Fibroblast of mammary gland (primary cell): ENCODE measurements at regions not wholly inside any gene's neighbourhood (a gene's known extent, or its start where the extent isn't known, plus 50 kb on each side); places are given as distances from the start of the nearest gene placed in this dataset.

Source experiments
- DNase-seq: peaks from one replicate; pipeline ENCODE4 v3.0.0-alpha.2; 2010; ENCODE audit warnings: low read depth
- H3K4me3 ChIP-seq: 2 replicates; pipeline ENCODE4 v1.5.1; 2011; ENCODE audit warnings: low read depth, mild to moderate bottlenecking, low read length, moderate library complexity; ENCODE audit not compliant: control insufficient read depth
- TF ChIP-seq, protein P1 (sequence below): conservative IDR thresholded peaks from 2 replicates; pipeline ENCODE4 v1.5.1; 2011; ENCODE audit warnings: low read depth, low read length, inconsistent platforms; ENCODE audit not compliant: control insufficient read depth, insufficient read depth

DNA sequence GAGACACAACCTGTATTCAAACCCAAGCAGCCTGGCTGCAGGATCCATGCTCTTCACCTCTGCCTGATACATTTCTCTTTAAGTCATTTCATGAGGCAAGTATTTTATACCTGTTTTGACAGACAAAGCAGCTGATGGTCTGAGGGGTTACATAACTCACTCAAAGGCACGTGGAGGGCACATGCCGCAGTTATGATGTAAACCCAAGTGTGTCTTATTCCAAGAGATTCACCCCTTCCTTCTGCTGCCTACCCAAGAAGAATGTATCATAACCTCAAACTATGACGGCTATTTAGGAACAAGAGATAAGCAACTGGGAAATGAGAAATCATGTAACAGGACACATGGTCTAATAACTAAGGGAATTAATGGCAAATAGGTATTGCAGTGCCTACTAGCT lies 329.8 kb upstream of the TMPO start:
- H3K4me3 ChIP-seq = no peak overlapping the region
- DNase-seq = no peak
- TF ChIP-seq, protein P1, sequence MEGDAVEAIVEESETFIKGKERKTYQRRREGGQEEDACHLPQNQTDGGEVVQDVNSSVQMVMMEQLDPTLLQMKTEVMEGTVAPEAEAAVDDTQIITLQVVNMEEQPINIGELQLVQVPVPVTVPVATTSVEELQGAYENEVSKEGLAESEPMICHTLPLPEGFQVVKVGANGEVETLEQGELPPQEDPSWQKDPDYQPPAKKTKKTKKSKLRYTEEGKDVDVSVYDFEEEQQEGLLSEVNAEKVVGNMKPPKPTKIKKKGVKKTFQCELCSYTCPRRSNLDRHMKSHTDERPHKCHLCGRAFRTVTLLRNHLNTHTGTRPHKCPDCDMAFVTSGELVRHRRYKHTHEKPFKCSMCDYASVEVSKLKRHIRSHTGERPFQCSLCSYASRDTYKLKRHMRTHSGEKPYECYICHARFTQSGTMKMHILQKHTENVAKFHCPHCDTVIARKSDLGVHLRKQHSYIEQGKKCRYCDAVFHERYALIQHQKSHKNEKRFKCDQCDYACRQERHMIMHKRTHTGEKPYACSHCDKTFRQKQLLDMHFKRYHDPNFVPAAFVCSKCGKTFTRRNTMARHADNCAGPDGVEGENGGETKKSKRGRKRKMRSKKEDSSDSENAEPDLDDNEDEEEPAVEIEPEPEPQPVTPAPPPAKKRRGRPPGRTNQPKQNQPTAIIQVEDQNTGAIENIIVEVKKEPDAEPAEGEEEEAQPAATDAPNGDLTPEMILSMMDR = no peak

DNA sequence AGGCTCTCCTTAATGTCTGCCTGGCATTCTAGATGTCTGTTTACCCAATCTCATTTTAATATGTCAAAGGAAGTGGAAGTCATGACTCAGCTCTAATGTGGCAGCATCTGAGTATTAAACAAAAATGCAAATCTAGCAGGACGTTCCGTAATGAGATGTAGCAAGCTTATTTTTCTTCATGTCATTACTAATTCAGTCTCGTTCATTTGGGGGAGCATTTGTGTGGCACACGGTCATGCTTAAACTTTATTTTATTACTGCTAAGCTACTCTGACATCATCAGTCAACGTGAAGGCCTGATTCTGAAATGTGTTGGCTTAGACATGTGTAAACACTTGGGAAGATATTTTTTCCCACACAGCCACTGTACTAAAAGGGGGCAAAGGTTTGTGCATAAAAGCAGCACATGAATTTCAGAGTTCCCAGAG lies 326.7 kb upstream of the TMPO start:
- TF ChIP-seq, protein P1 = no peak
- no peak overlapping the region for H3K4me3 ChIP-seq
- DNase-seq = peak; percentile 4

DNA sequence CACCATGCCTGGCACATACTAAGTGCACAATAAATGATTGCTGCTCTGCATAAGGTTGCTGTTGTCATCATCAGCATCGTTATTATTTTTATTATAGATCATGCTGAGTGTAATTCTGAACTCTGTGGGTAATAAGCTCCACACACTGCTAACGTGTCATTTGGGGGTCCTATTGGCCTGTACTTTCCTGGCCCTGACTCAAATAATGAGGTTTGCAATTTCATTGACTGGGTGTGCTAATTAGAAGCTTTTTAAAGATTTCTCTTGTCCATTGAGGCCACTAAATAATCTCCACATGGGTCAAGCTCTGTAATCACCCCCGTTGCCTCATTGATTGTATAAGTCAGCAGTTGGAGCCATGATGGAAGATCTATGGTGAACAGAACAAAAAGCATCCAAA lies 320.8 kb upstream of the TMPO start:
- TF ChIP-seq, protein P1 = no peak
- no peak for DNase-seq
- H3K4me3 ChIP-seq = no peak overlapping the region

DNA sequence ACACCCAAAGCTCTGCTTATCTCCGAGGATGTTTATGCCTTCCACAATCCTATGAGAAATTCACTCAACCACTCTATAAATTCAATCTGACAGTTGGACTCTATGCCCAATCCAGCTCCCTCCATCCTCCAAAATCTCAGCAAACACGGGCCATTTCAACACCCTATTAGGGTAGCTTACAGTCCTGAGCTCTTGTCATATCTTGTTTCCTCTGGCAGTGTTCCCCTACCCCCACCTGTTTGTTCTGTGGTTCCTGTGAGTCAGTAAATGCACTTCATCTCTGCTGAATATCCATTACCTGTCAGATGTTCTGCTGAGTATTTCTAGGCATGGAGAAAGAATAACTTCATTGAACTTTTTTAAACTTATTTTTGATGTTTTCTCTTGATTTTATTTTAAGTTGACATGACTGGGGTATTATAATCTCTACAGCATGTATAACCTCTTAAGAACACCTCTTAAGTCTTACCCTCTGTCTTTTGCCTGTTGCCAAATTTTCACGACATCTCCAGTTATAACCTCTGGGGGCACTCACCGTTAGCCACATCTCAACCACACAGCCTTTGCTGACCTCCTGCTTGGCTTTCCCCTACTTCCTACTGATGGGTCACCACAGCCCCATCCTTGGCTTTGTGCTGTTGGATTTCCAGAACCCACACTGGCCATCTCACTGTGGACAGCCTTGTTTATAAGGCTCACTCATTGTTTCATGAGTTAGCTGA lies 317.0 kb upstream of the TMPO start:
- TF ChIP-seq, protein P1 = no peak
- H3K4me3 ChIP-seq = no peak overlapping the region
- DNase-seq = no peak

DNA sequence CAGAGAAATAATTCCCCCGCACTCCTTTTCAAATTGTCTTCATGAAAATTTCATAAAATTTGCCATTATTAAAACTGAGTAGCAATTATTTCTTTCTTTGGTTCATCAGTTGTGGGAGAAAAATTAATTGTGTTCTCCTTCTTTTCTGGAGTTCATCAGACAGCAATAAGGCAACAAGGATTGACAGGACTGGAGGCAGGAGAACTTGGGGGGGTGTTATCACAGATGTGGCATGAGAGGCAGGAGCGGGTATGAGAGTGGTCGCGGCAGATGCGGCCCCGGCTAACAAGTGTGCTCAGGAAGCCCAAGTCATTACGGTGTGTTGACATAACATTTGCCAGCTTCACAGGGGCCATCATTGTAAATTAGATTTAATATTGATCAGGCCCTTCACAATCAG lies 306.6 kb upstream of the TMPO start:
- TF ChIP-seq, protein P1 = no peak
- H3K4me3 ChIP-seq = no peak overlapping the region
- DNase-seq = no peak

DNA sequence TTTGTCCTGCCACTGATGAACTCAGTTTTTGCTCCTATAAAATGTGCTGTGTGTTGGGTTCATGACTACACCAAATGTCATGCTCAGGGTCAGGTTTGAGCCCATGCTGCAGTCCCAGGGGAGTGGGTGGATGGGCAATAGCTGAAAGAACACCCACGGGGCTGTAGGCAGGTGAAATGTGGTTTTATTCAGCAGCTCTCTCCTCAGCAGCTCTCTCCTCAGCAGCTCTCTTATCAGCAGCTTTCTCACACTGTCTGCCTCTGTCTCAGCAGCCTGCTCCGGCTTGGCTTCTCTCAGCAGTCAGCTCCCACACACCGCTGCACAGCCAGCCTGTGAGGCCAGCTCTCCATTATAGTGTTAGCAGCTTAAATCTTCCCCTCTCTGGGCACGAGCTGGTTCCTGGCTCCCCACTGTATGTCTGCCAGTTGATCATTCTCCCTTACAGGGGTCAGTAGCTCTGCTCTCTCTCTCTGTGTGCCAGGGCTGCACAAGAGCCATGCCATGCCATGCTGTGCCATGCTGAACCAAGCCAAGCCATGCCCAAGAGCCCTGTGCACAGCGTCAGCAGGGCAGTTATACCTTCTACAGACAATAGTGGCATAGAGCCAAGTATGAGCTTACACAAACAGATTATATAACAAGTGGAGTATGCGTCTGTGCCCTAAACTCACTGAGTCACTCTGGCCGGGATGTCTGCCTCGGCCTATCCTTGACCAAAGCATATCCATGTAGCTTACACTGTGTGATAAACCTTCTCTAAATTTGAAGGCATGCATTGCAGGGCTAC lies 303.3 kb upstream of the TMPO start:
- DNase-seq = no peak
- no peak overlapping the region for H3K4me3 ChIP-seq
- TF ChIP-seq, protein P1 = no peak
